ENCODE measurements at regions not wholly inside any gene's neighbourhood (a gene's known extent, or its start where the extent isn't known, plus 50 kb on each side); places are given as distances from the start of the nearest gene placed in this dataset.

GRCh38 chr10:7484456-7485243 is 73.8 kb upstream of the SFMBT2 start:
- H3K36me3 Mint-ChIP-seq (ENCODE audit: low read depth), result no peaks in the 10 kb centered on the region
- H3K9me3 Mint-ChIP-seq, result no peaks in the 10 kb centered on the region
- no peak for DNase-seq (ENCODE audit: low read depth, low spot score)
- TF ChIP-seq CTCF (conservative IDR thresholded peaks at IDR 0.05), result no peak
- H3K27me3 Mint-ChIP-seq (ENCODE audit: low read depth), result no peaks in the 10 kb centered on the region
- no peak overlapping the region for H3K4me3 Mint-ChIP-seq
- peaks cover 36% of the 10 kb centered on the region for H3K4me1 Mint-ChIP-seq
- H3K27ac Mint-ChIP-seq (ENCODE audit: unreplicated experiment), result no peak overlapping the region

- Mint-ChIP-seq H3K27ac (ENCODE audit: unreplicated experiment) (no peak overlapping the region), H3K36me3 (ENCODE audit: low read depth) (no peaks in the 10 kb centered on the region), H3K4me1 (peaks cover 36% of the 10 kb centered on the region), H3K9me3 (no peaks in the 10 kb centered on the region), H3K27me3 (ENCODE audit: low read depth) (no peaks in the 10 kb centered on the region), H3K4me3 (no peak overlapping the region)
- DNase-seq (ENCODE audit: low read depth, low spot score), result no peak
- TF ChIP-seq CTCF (conservative IDR thresholded peaks at IDR 0.05), result no peak
Observed at GRCh38 chr10:7483848-7484247, 73.0 kb upstream of the SFMBT2 start.

- no peak for DNase-seq (ENCODE audit: low read depth, low spot score)
- Mint-ChIP-seq H3K36me3 (ENCODE audit: low read depth) (no peaks in the 10 kb centered on the region), H3K4me3 (no peak overlapping the region), H3K27ac (ENCODE audit: unreplicated experiment) (no peak overlapping the region), H3K4me1 (peaks cover 36% of the 10 kb centered on the region), H3K27me3 (ENCODE audit: low read depth) (no peaks in the 10 kb centered on the region), H3K9me3 (no peaks in the 10 kb centered on the region)
- TF ChIP-seq CTCF (conservative IDR thresholded peaks at IDR 0.05), result no peak
Observed at GRCh38 chr10:7482992-7483391, 72.2 kb upstream of the SFMBT2 start.

GRCh38 chr10:7481368-7481765 is 70.5 kb upstream of the SFMBT2 start:
- H3K4me1 Mint-ChIP-seq, result peaks cover 29% of the 10 kb centered on the region
- no peaks in the 10 kb centered on the region for H3K36me3 Mint-ChIP-seq (ENCODE audit: low read depth)
- H3K9me3 Mint-ChIP-seq, result no peaks in the 10 kb centered on the region
- no peaks in the 10 kb centered on the region for H3K27me3 Mint-ChIP-seq (ENCODE audit: low read depth)
- TF ChIP-seq CTCF (conservative IDR thresholded peaks at IDR 0.05), result no peak
- DNase-seq (ENCODE audit: low read depth, low spot score), result no peak
- H3K4me3 Mint-ChIP-seq, result no peak overlapping the region
- H3K27ac Mint-ChIP-seq (ENCODE audit: unreplicated experiment), result peak overlapping the region; percentile 91

GRCh38 chr10:7480742-7481367 is 70.0 kb upstream of the SFMBT2 start:
- Mint-ChIP-seq H3K9me3 (no peaks in the 10 kb centered on the region), H3K27ac (ENCODE audit: unreplicated experiment) (no peak overlapping the region), H3K27me3 (ENCODE audit: low read depth) (no peaks in the 10 kb centered on the region), H3K4me3 (no peak overlapping the region), H3K36me3 (ENCODE audit: low read depth) (no peaks in the 10 kb centered on the region), H3K4me1 (peaks cover 29% of the 10 kb centered on the region)
- no peak for DNase-seq (ENCODE audit: low read depth, low spot score)
- no peak for TF ChIP-seq CTCF (conservative IDR thresholded peaks at IDR 0.05)
